HG02623 (cell line): ENCODE measurements at regions not wholly inside any gene's neighbourhood (a gene's known extent, or its start where the extent isn't known, plus 50 kb on each side); places are given as distances from the start of the nearest gene placed in this dataset.
A peak's percentile ranks its signal among the peaks of the same experiment; 100 is the strongest.

Source experiments
- ATAC-seq: cut with Tn5 transposase; IDR thresholded peaks from one replicate; pipeline ENCODE4 v1.9.1; 2021; ENCODE audit warnings: moderate library complexity; ENCODE audit not compliant: unreplicated experiment

- ATAC-seq: no peak
These were observed 158.9 kb upstream of the AKIRIN2 start for GRCh38 chr6:87860902-87861301.

GRCh38 chr6:87858440-87858839 is 156.4 kb upstream of the AKIRIN2 start:
- ATAC-seq: no peak

GRCh38 chr6:87851674-87852299 is 149.8 kb upstream of the AKIRIN2 start:
- ATAC-seq: no peak

GRCh38 chr6:87848616-87849015 is 146.6 kb upstream of the AKIRIN2 start:
- ATAC-seq: no peak

- ATAC-seq: no peak
These were observed 145.8 kb upstream of the AKIRIN2 start for GRCh38 chr6:87847830-87848210.

GRCh38 chr6:87847135-87847829 is 145.2 kb upstream of the AKIRIN2 start:
- no peak for ATAC-seq

GRCh38 chr6:87846434-87846833 is 144.4 kb upstream of the AKIRIN2 start:
- ATAC-seq: no peak

- ATAC-seq: no peak
These were observed 138.3 kb upstream of the AKIRIN2 start for GRCh38 chr6:87840324-87840723.

- no peak for ATAC-seq
These were observed 135.8 kb upstream of the AKIRIN2 start for GRCh38 chr6:87837876-87838275.

- no peak for ATAC-seq
These were observed 135.4 kb upstream of the AKIRIN2 start for GRCh38 chr6:87837444-87837843.

- peak; percentile 69 for ATAC-seq
These were observed 130.2 kb upstream of the AKIRIN2 start for GRCh38 chr6:87832025-87832825.

GRCh38 chr6:87830907-87831306 is 128.9 kb upstream of the AKIRIN2 start:
- no peak for ATAC-seq

GRCh38 chr6:87829622-87830121 is 127.6 kb upstream of the AKIRIN2 start:
- no peak for ATAC-seq

- ATAC-seq: no peak
These were observed 126.0 kb upstream of the AKIRIN2 start for GRCh38 chr6:87828044-87828443.

GRCh38 chr6:87827346-87827745 is 125.3 kb upstream of the AKIRIN2 start:
- no peak for ATAC-seq

- no peak for ATAC-seq
These were observed 124.4 kb upstream of the AKIRIN2 start for GRCh38 chr6:87826424-87826823.

GRCh38 chr6:87825821-87826221 is 123.8 kb upstream of the AKIRIN2 start:
- ATAC-seq: no peak

- ATAC-seq: no peak
These were observed 123.0 kb upstream of the AKIRIN2 start for GRCh38 chr6:87824958-87825491.

GRCh38 chr6:87822011-87822410 is 120.0 kb upstream of the AKIRIN2 start:
- no peak for ATAC-seq

GRCh38 chr6:87820343-87820984 is 118.4 kb upstream of the AKIRIN2 start:
- ATAC-seq: no peak

- no peak for ATAC-seq
These were observed 115.2 kb upstream of the AKIRIN2 start for GRCh38 chr6:87817183-87817582.
